ENCODE measurements at regions not wholly inside any gene's neighbourhood (a gene's known extent, or its start where the extent isn't known, plus 50 kb on each side); places are given as distances from the start of the nearest gene placed in this dataset.

GRCh38 chr3:15979900-15980299, 182.1 kb upstream of the ANKRD28 start:
- TF ChIP-seq POLR2A (IDR thresholded peaks at IDR 0.05; ENCODE audit: low read depth, low read length) (no peak), POLR2AphosphoS5 (IDR thresholded peaks at IDR 0.05; ENCODE audit: low read depth, low read length) (no peak), TAF1 (IDR thresholded peaks at IDR 0.05; ENCODE audit: borderline replicate concordance, low read depth, low read length) (no peak)
